Activated CD4-positive, alpha-beta T cell treated with anti-CD3 and anti-CD28 coated beads for 36 hours (primary cell): ENCODE measurements at regions not wholly inside any gene's neighbourhood (a gene's known extent, or its start where the extent isn't known, plus 50 kb on each side); places are given as distances from the start of the nearest gene placed in this dataset.

Experiments used
- ATAC-seq: fragments of 200-7000 bp; cut with Tn5 transposase; one replicate; pipeline ENCODE4 v1.10.0; 2021; ENCODE audit warnings: mild to moderate bottlenecking, moderate library complexity
- CTCF ChIA-PET: fragments of 350-600 bp; sonication (Branson Sonifier 250); formaldehyde crosslinking; loops from one replicate; lab custom pipeline; 2021; ENCODE audit warnings: antibody characterized with exemption; lab: Charles Lee
- POLR2A ChIA-PET: fragments of 350-600 bp; sonication (Branson Sonifier 250); formaldehyde crosslinking; loops from one replicate; lab custom pipeline; 2021; ENCODE audit warnings: antibody characterized with exemption, inconsistent platforms; lab: Charles Lee
- DNase-seq: peaks from one replicate; pipeline ENCODE4 v3.0.0-alpha.2; 2020
- H3K27ac Mint-ChIP-seq: one replicate; pipeline ENCODE4 v1.8.0; 2021; ENCODE audit warnings: mixed read lengths
- H3K27me3 Mint-ChIP-seq: one replicate; pipeline ENCODE4 v1.8.0; 2021; ENCODE audit warnings: mixed read lengths
- H3K36me3 Mint-ChIP-seq: one replicate; pipeline ENCODE4 v1.8.0; 2021; ENCODE audit warnings: low read depth, mixed read lengths
- H3K4me1 Mint-ChIP-seq: one replicate; pipeline ENCODE4 v1.8.0; 2021; ENCODE audit warnings: mixed read lengths
- H3K4me3 Mint-ChIP-seq: one replicate; pipeline ENCODE4 v1.8.0; 2021; ENCODE audit warnings: mild to moderate bottlenecking, moderate library complexity, mixed read lengths
- H3K9me3 Mint-ChIP-seq: one replicate; pipeline ENCODE4 v1.8.0; 2021; ENCODE audit warnings: low read depth, mixed read lengths
- intact Hi-C, 2 experiments: fragments of 100-400 bp; cut with DNase I in 1 of 2; cut with micrococcal nuclease in 1 of 2; formaldehyde crosslinking; loops; one replicate each; pipeline versions ENCODE4 v1.14.2 to v1.15.1; 2022 to 2024; cut with DNase I, micrococcal nuclease

DNA sequence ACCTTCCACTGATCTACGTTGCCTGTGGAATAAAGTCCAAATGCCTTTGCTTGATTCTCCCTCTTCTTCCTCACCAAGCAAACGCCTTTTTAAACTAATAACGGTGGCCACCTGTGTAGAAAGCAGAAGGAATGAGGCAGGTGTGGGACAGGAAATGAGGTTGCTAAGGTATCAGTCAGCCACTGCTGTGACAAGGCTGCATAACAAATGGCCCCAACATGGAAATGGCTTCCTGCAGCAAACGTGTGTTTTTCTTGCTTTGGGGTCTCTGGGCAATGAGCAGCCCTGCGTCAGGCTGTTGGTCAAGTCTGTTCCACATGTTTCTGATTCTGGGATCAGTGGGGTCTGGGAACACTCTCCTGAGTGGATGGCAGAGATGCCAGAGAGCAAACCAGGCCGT, 56.0 kb upstream of the EN2 start:
- POLR2A ChIA-PET: no interaction called here

DNA sequence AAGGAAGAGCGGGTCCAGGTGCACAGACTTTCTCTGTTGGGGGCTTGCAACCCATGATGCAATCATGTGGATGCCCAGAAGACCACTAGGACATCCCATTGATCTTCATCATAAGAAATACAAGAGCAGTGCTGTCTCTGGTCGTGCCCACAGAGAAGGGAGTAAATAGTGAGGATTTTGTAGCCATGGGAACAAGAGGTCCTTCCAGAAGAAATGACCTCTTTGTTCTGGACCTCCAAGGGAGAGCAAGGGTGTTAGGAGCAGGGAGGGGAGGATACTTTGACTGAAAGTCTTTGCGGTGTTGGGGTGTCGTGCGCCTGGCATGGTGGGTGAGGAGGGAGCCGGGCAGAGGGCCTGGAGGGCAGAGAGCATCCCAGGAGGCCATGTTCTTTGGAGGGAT, 55.0 kb upstream of the EN2 start:
- Mint-ChIP-seq H3K27me3 (peaks cover 27% of the 10 kb centered on the region), H3K9me3 (no peaks in the 10 kb centered on the region), H3K27ac (no peak overlapping the region), H3K4me1 (no peaks in the 10 kb centered on the region), H3K4me3 (no peak overlapping the region), H3K36me3 (no peaks in the 10 kb centered on the region)
- intact Hi-C loops: no loop called here
- DNase-seq: no peak
- no peak for ATAC-seq
- POLR2A ChIA-PET: no interaction called here
- CTCF ChIA-PET: no interaction called here

More for the DNA sequence above, 56.0 kb upstream of the EN2 start:
- no peaks in the 10 kb centered on the region for H3K36me3 Mint-ChIP-seq
- no peak overlapping the region for H3K4me3 Mint-ChIP-seq
- peaks cover 28% of the 10 kb centered on the region for H3K27me3 Mint-ChIP-seq
- CTCF ChIA-PET: interaction anchor here (1.3 kb wide), 1 partner anchor 22 kb away, joined by 7 read pairs; no protein-coding TSS in a partner anchor
- H3K9me3 Mint-ChIP-seq: no peaks in the 10 kb centered on the region
- H3K4me1 Mint-ChIP-seq: no peaks in the 10 kb centered on the region
- no peak overlapping the region for H3K27ac Mint-ChIP-seq
- intact Hi-C loops: no loop called here
- ATAC-seq: no peak
- DNase-seq: no peak

DNA sequence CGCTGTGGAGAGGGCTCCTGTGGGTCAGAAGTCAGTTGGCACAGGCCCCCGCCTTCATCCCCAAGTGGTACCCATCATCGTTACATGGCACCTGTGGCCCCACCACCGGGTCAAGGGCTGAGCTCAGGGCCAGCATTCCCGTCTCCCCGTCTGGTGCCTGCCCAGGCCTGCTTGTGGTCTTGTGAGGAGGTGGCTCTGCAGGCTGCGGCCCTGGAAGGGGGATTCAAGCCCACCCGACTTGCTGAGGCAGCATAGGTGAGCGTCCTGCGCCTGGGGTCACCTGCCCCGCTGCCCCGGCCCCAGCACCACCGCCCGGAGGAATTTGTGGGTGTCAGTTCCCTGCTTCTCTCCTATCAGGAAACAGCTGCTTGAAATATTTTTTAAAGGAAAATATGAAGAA, 53.0 kb upstream of the EN2 start:
- no peak overlapping the region for H3K4me3 Mint-ChIP-seq
- no peak for DNase-seq
- ATAC-seq: no peak
- POLR2A ChIA-PET: no interaction called here
- no peaks in the 10 kb centered on the region for H3K4me1 Mint-ChIP-seq
- intact Hi-C loops: no loop called here
- H3K9me3 Mint-ChIP-seq: no peaks in the 10 kb centered on the region
- CTCF ChIA-PET: no interaction called here
- no peak overlapping the region for H3K27ac Mint-ChIP-seq
- H3K27me3 Mint-ChIP-seq: peaks cover 27% of the 10 kb centered on the region
- no peaks in the 10 kb centered on the region for H3K36me3 Mint-ChIP-seq

DNA sequence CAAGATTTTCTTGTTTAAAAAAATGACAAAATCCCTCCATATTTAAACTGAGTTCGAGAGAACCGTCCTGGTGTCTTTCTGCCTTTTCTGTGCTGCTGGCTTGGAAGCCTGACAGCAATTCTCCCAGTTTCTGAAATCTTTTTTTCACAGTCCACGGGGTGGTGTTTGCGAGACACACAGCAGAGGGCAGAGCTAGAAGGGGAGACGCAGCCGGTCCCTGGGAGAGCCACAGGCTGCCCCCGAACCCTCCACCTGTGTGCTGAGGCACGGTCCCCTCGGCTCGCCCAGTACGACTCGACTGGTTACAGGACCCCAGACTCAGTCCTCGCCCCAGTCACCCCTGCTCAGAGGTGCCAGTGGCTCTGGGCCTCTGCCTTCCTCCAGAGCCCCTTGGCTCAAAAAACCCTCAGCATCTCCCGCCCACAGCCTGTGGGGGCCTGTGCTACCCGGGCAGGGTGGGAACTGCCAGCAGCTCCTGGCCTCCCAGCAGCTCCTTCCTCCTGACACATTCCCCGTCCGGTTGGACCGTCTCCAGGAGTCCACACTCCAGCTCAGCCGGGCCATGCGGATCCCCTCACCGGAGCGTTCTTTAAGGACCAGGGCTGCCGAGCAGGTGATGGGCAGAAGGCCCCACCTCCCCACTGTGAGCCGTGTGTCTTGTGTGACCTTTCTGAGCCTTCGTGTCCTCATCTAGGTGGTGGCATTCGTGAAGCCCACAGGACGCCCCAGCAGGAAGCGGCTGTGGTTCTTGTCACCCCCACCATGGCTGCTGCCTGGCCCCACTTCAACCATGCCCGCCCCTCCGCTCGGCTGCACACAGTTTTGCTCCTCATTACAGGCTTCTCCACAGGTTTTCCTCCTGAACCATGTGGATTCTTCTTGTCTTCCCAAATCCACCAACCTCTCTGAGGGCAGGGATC, 52.3 kb upstream of the EN2 start:
- peaks cover 27% of the 10 kb centered on the region for H3K27me3 Mint-ChIP-seq
- CTCF ChIA-PET: no interaction called here
- H3K4me3 Mint-ChIP-seq: no peak overlapping the region
- no peak overlapping the region for H3K27ac Mint-ChIP-seq
- H3K4me1 Mint-ChIP-seq: no peaks in the 10 kb centered on the region
- POLR2A ChIA-PET: no interaction called here
- H3K36me3 Mint-ChIP-seq: no peaks in the 10 kb centered on the region
- no peaks in the 10 kb centered on the region for H3K9me3 Mint-ChIP-seq
- intact Hi-C loops: no loop called here
- DNase-seq: no peak
- no peak for ATAC-seq

DNA sequence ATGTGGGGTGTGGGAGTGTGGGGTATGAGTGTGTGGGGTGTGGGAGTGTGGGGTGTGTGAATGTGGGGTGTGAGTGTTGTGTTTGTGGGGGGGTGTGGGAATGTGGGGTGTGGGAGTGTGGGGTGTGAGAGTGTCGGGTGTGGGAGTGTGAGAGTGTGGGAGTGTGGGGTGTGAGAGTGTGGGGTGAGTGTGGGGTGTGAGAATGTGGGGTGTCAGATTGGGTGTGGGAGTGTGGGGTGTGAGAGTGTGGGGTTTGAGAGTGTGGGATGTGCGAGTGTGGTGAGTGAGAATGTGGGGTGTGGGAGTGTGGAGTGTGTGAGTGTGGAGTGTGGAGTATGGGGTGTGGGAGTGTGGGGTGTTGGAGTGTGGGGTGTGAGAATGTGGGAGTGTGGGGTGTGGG, 50.1 kb upstream of the EN2 start:
- ChIA-PET POLR2A (no interaction called here), CTCF (no interaction called here)
- intact Hi-C loops: no loop called here
- no peak for DNase-seq
- no peak overlapping the region for H3K4me3 Mint-ChIP-seq
- ATAC-seq: no peak
- peaks cover 28% of the 10 kb centered on the region for H3K27me3 Mint-ChIP-seq
- no peaks in the 10 kb centered on the region for H3K4me1 Mint-ChIP-seq
- no peak overlapping the region for H3K27ac Mint-ChIP-seq
- no peaks in the 10 kb centered on the region for H3K36me3 Mint-ChIP-seq
- H3K9me3 Mint-ChIP-seq: no peaks in the 10 kb centered on the region
